HCT116 (cell line): ENCODE measurements at regions not wholly inside any gene's neighbourhood (a gene's known extent, or its start where the extent isn't known, plus 50 kb on each side); places are given as distances from the start of the nearest gene placed in this dataset.

Experiments used
- ATAC-seq: fragments of 200-7000 bp; cut with Tn5 transposase; 2 replicates; pipeline ENCODE4 v1.9.1; 2020; ENCODE audit warnings: mild to moderate bottlenecking, moderate library complexity
- BruUV-seq: library from RNA; stranded (reverse); fragments of 400-500 nt; replicated peaks from 2 replicates; lab custom pipeline; 2021; lab: Mats Ljungman, UMichigan
- CTCF ChIA-PET: fragments of 300-600 bp; sonication (Branson Sonifier 250); formaldehyde crosslinking; loops from one replicate; lab custom pipeline; 2021; ENCODE audit warnings: antibody characterized with exemption; lab: Charles Lee
- POLR2A ChIA-PET: fragments of 300-600, 350-600 bp; sonication (Branson Sonifier 250); formaldehyde crosslinking; loops from one replicate; lab custom pipeline; 2021; ENCODE audit warnings: antibody characterized with exemption; lab: Charles Lee
- RAD21 ChIA-PET, 2 experiments: fragments of 300-600 bp; sonication (Branson Sonifier 250); formaldehyde crosslinking; loops; one replicate each; lab custom pipeline; 2023; ENCODE audit warnings: low total read pairs in 2 of 2; ENCODE audit not compliant: uncharacterized antibody in 2 of 2, unreplicated experiment in 2 of 2, low non-redundant PET in 1 of 2; lab: Charles Lee
- DNase-seq: peaks from one replicate; pipeline ENCODE4 v3.0.0-alpha.2; 2010; ENCODE audit warnings: low read depth, low spot score
- H2AFZ ChIP-seq: fragments of 200-600 bp; shearing (Covaris generic), sonication (generic); 2 replicates; pipeline ENCODE4 v1.6.1; 2017; ENCODE audit warnings: low read depth, mixed run types, mixed read lengths, antibody characterized with exemption, low read length; ENCODE audit not compliant: poor library complexity, severe bottlenecking
- H3K27ac ChIP-seq: 2 replicates; pipeline ENCODE4 v1.5.1; 2012; ENCODE audit warnings: low read depth, low read length
- H3K27me3 ChIP-seq: fragments of 200-600 bp; sonication (generic); 2 replicates; pipeline ENCODE4 v1.6.1; 2016; ENCODE audit warnings: mixed run types, low read length, mixed read lengths; ENCODE audit not compliant: insufficient read depth
- H3K36me3 ChIP-seq, 2 experiments: fragments of 200-500 bp in 1 of 2; fragments of 200-600 bp in 1 of 2; sonication (Bioruptor generic) in 1 of 2; sonication (generic) in 1 of 2; 2 replicates each; pipeline versions ENCODE4 v1.5.1 to v1.6.1; 2014 to 2016; ENCODE audit warnings: low read length in 2 of 2, inconsistent platforms in 1 of 2, mixed read lengths in 1 of 2, mixed run types in 1 of 2; ENCODE audit not compliant: insufficient read depth in 2 of 2, control insufficient read depth in 1 of 2
- H3K4me1 ChIP-seq, 2 experiments: fragments of 200-600 bp in 1 of 2; sonication (generic) in 1 of 2; 2 replicates each; pipeline versions ENCODE4 v1.5.1 to v1.6.1; 2012 to 2017; ENCODE audit warnings: low read length in 2 of 2, inconsistent platforms in 1 of 2, mild to moderate bottlenecking in 1 of 2, mixed read lengths in 1 of 2, mixed run types in 1 of 2, moderate library complexity in 1 of 2; ENCODE audit not compliant: insufficient read depth in 2 of 2, control insufficient read depth in 1 of 2
- H3K4me2 ChIP-seq: fragments of 200-600 bp; sonication (generic); 2 replicates; pipeline ENCODE4 v1.6.1; 2017; ENCODE audit warnings: mixed run types, low read length, mixed read lengths
- H3K4me3 ChIP-seq, 2 experiments: fragments of 200-600 bp in 1 of 2; sonication (generic) in 1 of 2; replicated peaks in 1 of 2; 2 replicates each; pipeline ENCODE4 v1.5.1; 2011 to 2016; ENCODE audit warnings: low read length in 2 of 2, control low read depth in 1 of 2, low read depth in 1 of 2, mild to moderate bottlenecking in 1 of 2, mixed read lengths in 1 of 2, mixed run types in 1 of 2
- H3K79me2 ChIP-seq: fragments of 200-600 bp; sonication (generic); 2 replicates; pipeline ENCODE4 v1.6.1; 2017; ENCODE audit warnings: mild to moderate bottlenecking, mixed run types, low read length, moderate library complexity, mixed read lengths; ENCODE audit not compliant: insufficient read depth
- H3K9ac ChIP-seq: fragments of 200-600 bp; sonication (generic); 2 replicates; pipeline ENCODE4 v1.6.1; 2016; ENCODE audit warnings: low read length, mixed read lengths
- H3K9me2 ChIP-seq: fragments of 200-600 bp; sonication (generic), shearing (Covaris generic); 2 replicates; pipeline ENCODE4 v1.6.1; 2017; ENCODE audit warnings: mixed run types, mild to moderate bottlenecking, moderate library complexity; ENCODE audit not compliant: insufficient read depth
- H3K9me3 ChIP-seq, 2 experiments: fragments of 200-500 bp in 1 of 2; fragments of 200-600 bp in 1 of 2; sonication (Bioruptor generic) in 1 of 2; sonication (generic) in 1 of 2; 2 replicates each; pipeline ENCODE4 v1.6.1; 2014 to 2017; ENCODE audit warnings: low read length in 2 of 2, mixed read lengths in 2 of 2, inconsistent platforms in 1 of 2, low read depth in 1 of 2, mild to moderate bottlenecking in 1 of 2, mixed run types in 1 of 2, moderate library complexity in 1 of 2; ENCODE audit not compliant: control insufficient read depth in 1 of 2, insufficient read depth in 1 of 2
- H4K20me1 ChIP-seq: fragments of 200-600 bp; sonication (generic), shearing (Covaris generic); 2 replicates; pipeline ENCODE4 v1.6.1; 2017; ENCODE audit warnings: mixed run types, mild to moderate bottlenecking, moderate library complexity; ENCODE audit not compliant: insufficient read depth
- CEBPB ChIP-seq: IDR thresholded peaks from 2 replicates; pipeline ENCODE4 v1.6.1; 2012; ENCODE audit warnings: low read depth
- EGR1 ChIP-seq: IDR thresholded peaks from 2 replicates; pipeline ENCODE4 v1.6.1; 2012; ENCODE audit warnings: low read depth
- ELF1 ChIP-seq: IDR thresholded peaks from 2 replicates; pipeline ENCODE4 v1.6.1; 2012; ENCODE audit warnings: low read depth, borderline replicate concordance
- EZH2phosphoT487 ChIP-seq: fragments of 200-600 bp; IDR thresholded peaks from 2 replicates; pipeline ENCODE4 v1.6.1; 2018; ENCODE audit warnings: antibody characterized with exemption, borderline replicate concordance
- POLR2A ChIP-seq: IDR thresholded peaks from 2 replicates; pipeline ENCODE4 v1.7.0; 2011; ENCODE audit warnings: borderline replicate concordance; ENCODE audit not compliant: insufficient read depth, insufficient read length; ENCODE audit errors: extremely low read depth
- POLR2AphosphoS5 ChIP-seq: IDR thresholded peaks from 2 replicates; pipeline ENCODE4 v1.6.1; 2011; ENCODE audit warnings: mild to moderate bottlenecking, low read depth, low read length, moderate library complexity
- RAD21 ChIP-seq: IDR thresholded peaks from 2 replicates; pipeline ENCODE4 v1.6.1; 2012; ENCODE audit warnings: low read depth, mild to moderate bottlenecking
- SP1 ChIP-seq: IDR thresholded peaks from 2 replicates; pipeline ENCODE4 v1.6.1; 2012; ENCODE audit warnings: low read depth
- SRF ChIP-seq: IDR thresholded peaks from 2 replicates; pipeline ENCODE4 v1.6.1; 2012; ENCODE audit warnings: low read depth
- TCF7L2 ChIP-seq: IDR thresholded peaks from 2 replicates; pipeline ENCODE4 v1.7.0; 2011; ENCODE audit warnings: borderline replicate concordance, inconsistent platforms; ENCODE audit not compliant: insufficient read depth, insufficient read length; ENCODE audit errors: extremely low read depth
- ZFX ChIP-seq: fragments of 450-650 bp; IDR thresholded peaks from 2 replicates; pipeline ENCODE4 v1.6.1; 2017
- ZNF274 ChIP-seq: fragments of 200-500 bp; sonication (Bioruptor generic); IDR thresholded peaks from 2 replicates; pipeline ENCODE4 v1.6.1; 2014; ENCODE audit warnings: mild to moderate bottlenecking, low read depth, low read length, inconsistent platforms
- intact Hi-C: fragments of 100-400 bp; cut with micrococcal nuclease; formaldehyde crosslinking; loops from 2 replicates; pipeline ENCODE4 v1.10.0; 2022
- TF ChIP-seq, protein P1 (sequence below): IDR thresholded peaks from 2 replicates; pipeline ENCODE4 v1.6.1; 2012
- TF ChIP-seq, protein P2 (sequence below): IDR thresholded peaks from 2 replicates; pipeline ENCODE4 v1.6.1; 2012
- TF ChIP-seq, protein P3 (sequence below): IDR thresholded peaks from 2 replicates; pipeline ENCODE4 v1.6.1; 2011; ENCODE audit warnings: mild to moderate bottlenecking, low read length, moderate library complexity; ENCODE audit not compliant: insufficient replicate concordance; ENCODE audit errors: extremely low read depth
- TF ChIP-seq, protein P4 (sequence below), 3 experiments: fragments of 200-600 bp in 1 of 3; sonication (generic) in 1 of 3; IDR thresholded peaks in 2 of 3; conservative IDR thresholded peaks in 1 of 3; 2 replicates each; pipeline ENCODE4 v1.5.1; 2012 to 2017; ENCODE audit warnings: low read depth in 2 of 3, low read length in 2 of 3, antibody characterized with exemption in 1 of 3, borderline replicate concordance in 1 of 3, control low read depth in 1 of 3, mild to moderate bottlenecking in 1 of 3, mixed read lengths in 1 of 3, mixed run types in 1 of 3, moderate library complexity in 1 of 3; ENCODE audit not compliant: insufficient read depth in 1 of 3

DNA sequence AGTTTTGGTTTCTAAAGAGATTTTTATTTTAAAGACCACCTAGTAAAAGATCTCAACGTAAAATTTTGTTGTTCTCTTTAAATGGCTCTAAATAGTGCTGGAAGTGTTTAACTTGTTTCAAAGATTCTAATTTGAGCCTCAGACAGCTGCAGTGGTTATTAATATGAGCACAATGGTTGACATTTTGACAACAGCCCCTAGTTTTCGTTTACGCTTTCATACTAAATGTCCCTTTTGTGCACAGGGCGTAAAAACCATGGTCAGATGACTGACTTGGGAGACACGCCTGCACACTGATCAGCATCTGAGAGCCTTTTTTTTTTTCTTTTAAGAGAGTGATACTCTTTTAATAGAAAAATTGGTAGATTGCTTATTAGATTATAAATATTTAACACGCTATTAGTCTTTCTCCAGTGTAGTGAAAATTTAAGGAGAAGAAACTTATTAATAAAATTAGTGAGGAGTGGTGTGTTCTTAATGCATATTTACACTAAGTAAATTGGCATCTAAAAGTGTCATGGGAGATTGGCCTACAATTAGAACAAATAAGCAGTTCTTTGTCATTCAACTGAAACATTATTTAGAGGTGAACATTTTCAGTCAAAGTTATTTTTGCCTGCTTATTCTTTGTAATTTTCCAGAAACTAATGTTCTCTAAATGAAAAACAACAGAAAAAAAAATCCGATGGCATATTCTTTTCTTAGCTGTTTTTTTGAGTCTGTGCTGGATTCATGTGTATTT lies 182.8 kb upstream of the PHYHIPL start:
- Histone ChIP-seq H3K4me1 (no peaks in the 10 kb centered on the region), H3K4me2 (no peak overlapping the region), H3K9me3 (no peaks in the 10 kb centered on the region), H4K20me1 (no peaks in the 10 kb centered on the region), H3K9ac (no peak overlapping the region), H3K27me3 (no peaks in the 10 kb centered on the region), H3K79me2 (no peaks in the 10 kb centered on the region), H3K9me2 (no peaks in the 10 kb centered on the region), H2AFZ (no peak overlapping the region), H3K4me3 (no peak overlapping the region), H3K27ac (no peak overlapping the region)
- ATAC-seq (no peak), DNase-seq (no peak)
- no TSS peak for BruUV-seq
- RAD21 ChIA-PET: no interaction called here
- intact Hi-C loops: no loop called here
- TF ChIP-seq ZNF274 (no peak), SP1 (no peak), ELF1 (no peak), SRF (no peak), POLR2AphosphoS5 (no peak), ZFX (no peak), CEBPB (no peak), TCF7L2 (no peak), POLR2A (no peak), RAD21 (no peak), EZH2phosphoT487 (no peak), EGR1 (no peak)
- TF ChIP-seq, protein P1, sequence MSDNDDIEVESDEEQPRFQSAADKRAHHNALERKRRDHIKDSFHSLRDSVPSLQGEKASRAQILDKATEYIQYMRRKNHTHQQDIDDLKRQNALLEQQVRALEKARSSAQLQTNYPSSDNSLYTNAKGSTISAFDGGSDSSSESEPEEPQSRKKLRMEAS: no peak
- TF ChIP-seq, protein P2, sequence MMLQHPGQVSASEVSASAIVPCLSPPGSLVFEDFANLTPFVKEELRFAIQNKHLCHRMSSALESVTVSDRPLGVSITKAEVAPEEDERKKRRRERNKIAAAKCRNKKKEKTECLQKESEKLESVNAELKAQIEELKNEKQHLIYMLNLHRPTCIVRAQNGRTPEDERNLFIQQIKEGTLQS: no peak
- TF ChIP-seq, protein P3, sequence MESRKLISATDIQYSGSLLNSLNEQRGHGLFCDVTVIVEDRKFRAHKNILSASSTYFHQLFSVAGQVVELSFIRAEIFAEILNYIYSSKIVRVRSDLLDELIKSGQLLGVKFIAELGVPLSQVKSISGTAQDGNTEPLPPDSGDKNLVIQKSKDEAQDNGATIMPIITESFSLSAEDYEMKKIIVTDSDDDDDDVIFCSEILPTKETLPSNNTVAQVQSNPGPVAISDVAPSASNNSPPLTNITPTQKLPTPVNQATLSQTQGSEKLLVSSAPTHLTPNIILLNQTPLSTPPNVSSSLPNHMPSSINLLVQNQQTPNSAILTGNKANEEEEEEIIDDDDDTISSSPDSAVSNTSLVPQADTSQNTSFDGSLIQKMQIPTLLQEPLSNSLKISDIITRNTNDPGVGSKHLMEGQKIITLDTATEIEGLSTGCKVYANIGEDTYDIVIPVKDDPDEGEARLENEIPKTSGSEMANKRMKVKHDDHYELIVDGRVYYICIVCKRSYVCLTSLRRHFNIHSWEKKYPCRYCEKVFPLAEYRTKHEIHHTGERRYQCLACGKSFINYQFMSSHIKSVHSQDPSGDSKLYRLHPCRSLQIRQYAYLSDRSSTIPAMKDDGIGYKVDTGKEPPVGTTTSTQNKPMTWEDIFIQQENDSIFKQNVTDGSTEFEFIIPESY: no peak
- TF ChIP-seq, protein P4, sequence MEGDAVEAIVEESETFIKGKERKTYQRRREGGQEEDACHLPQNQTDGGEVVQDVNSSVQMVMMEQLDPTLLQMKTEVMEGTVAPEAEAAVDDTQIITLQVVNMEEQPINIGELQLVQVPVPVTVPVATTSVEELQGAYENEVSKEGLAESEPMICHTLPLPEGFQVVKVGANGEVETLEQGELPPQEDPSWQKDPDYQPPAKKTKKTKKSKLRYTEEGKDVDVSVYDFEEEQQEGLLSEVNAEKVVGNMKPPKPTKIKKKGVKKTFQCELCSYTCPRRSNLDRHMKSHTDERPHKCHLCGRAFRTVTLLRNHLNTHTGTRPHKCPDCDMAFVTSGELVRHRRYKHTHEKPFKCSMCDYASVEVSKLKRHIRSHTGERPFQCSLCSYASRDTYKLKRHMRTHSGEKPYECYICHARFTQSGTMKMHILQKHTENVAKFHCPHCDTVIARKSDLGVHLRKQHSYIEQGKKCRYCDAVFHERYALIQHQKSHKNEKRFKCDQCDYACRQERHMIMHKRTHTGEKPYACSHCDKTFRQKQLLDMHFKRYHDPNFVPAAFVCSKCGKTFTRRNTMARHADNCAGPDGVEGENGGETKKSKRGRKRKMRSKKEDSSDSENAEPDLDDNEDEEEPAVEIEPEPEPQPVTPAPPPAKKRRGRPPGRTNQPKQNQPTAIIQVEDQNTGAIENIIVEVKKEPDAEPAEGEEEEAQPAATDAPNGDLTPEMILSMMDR (IDR thresholded peaks at IDR 0.05 in 2 of 3, conservative IDR thresholded peaks at IDR 0.05 in 1 of 3; ENCODE audit: borderline replicate concordance in 1 of 3, insufficient read depth in 1 of 3, low read depth in 2 of 3, low read length in 2 of 3): no peak
- TF ChIP-seq, all 23 proteins: peak for 0
- CTCF ChIA-PET: no interaction called here
- POLR2A ChIA-PET: no interaction called here
- no peaks in the 10 kb centered on the region for H3K36me3 ChIP-seq
